Fibroblast of skin of scalp (primary cell): ENCODE measurements at regions not wholly inside any gene's neighbourhood (a gene's known extent, or its start where the extent isn't known, plus 50 kb on each side); places are given as distances from the start of the nearest gene placed in this dataset.

Experiments used
- DNase-seq: peaks from one replicate; pipeline ENCODE4 v3.0.0-alpha.2; 2013

DNA sequence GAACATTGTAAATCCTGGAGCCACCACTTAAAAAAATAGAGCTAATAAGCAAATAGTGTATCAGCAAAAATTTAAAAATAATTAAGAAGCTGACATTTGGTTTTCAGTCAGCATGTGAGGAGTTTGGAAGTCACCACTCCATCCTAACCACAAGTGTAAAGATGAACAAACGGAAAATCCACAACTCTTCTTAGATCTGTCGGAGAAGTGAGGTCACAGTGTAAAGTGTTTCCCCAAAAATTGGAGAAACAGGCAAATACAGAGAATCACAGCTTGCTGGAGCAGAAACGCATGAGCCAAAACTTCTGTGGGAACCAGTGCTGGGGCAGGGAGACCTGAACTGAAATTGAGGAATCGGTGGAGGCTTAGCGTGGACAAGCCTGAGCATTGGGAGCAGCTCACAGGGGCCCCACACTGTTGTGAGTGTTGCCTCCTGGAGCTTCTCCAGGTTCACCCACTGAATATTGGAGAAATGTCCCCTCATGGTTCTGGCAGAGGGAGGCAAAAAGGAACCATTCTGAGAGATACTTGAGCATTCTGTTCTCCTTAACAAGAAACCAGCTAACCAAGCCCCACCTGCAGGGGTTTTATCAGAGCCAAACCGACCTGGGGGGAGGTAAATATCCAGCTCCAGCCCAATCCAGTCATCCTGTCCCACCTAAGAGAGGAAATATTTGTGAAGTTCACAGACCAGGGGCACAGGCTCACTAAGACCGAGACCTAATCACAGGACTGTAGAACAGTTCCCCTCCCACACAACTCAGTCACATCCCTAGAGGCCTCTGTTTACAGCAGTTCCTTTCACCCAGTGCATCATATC lies 192.0 kb downstream of the ERMARD start:
- DNase-seq = no peak

DNA sequence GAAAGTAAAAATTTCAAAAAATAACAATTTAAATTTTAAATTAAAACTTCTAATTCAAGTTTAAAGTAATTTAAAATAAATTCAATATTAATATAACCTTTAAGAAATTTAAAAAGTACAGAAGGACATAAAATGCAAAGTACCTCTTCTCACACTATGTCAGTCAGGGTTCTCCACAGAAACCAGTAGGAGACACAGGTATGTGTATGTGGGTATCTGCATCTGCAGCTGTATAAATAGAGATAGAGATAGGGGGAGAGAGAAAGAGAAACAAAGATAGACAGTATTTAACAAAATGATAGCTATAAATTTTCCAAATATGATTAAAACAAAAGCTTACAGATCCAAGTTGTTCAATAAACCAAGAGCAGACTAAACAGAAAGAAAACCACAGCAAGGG lies 190.8 kb downstream of the ERMARD start:
- DNase-seq = no peak

DNA sequence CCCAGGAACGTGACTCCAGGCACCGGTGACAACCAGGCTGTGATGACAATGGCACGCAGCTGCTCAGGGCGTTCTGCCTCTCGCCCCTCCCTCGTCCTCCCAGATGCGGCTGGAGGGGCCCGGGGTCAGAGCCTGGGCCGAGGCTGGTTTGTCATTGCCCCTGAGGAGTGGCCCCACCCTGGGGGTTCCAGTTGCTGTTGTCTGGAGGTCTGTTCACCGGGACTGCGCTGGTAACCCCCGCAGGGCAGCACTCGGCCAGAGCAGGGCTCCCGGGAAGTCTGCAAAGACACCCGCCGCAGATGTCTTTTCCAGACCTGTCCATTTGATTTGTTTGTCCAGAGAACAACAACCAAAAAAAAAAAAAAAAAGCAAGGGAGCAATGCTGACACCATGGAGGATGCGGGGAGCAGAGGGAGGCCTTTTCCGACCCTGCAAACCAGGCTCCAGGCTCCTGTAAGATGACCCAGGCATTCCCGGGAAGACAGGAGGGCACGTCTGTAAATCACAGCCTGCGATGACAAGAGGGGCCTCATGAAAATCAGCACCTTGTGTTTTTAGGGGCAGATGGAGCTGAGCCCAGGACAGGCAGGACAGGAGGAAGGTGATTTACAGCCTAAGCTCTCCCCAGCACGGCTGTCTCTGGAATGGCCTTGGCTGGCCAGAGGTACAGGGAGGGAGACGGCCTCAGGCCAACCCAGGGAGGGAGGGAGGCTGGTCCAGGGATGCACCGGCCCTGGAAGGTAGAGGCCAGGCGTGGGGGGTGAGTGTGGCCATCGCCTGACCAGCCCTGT lies 189.3 kb downstream of the ERMARD start:
- DNase-seq = no peak

DNA sequence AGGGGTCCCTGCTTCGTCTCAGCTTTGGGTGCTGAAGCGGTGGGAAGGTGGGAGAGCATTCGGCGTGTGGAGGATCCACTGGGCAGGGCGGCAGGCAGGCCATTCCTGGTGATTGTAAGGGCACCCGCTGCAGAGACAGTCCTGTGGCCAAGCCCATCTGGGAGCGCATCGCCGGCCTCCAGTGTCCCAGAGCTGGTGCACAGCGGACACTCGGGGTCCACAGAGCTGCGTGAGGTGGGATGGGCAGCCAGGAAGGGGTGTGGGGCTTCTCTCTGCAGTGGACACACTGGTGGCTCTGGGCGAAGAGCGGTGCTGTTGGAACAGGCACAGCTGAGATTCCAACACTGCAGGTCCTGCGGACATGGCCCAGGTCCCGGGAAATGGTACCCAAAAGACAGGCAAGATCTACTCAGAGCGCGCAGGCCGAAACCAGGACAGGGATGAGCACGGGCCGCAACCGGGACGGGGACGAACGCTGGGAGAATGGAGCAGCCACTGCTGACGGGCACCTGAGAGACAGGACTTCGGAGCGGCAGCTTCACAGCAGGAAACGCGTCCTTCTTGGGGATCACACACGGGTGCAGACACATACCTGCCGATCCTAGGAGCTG lies 188.2 kb downstream of the ERMARD start:
- no peak for DNase-seq

DNA sequence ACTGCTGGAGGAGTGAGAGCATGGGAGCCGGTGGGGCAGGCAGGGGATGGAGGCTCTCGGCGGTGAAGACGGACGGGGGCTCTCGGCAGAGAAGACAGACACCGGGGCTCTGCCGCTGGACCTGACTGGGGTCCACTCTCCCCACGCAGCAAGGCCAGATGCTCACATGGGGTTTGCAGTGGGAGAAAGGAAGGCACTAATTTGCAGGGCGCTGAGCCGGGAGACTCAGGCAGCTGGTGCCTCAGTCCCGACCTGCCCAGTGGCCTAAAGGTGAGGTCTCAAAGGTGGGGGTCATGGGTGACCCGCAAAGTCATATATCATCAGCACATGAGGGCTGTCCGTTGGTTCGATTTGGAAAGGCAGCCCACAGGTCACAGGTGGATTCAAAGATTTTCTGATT lies 187.3 kb downstream of the ERMARD start:
- no peak for DNase-seq

DNA sequence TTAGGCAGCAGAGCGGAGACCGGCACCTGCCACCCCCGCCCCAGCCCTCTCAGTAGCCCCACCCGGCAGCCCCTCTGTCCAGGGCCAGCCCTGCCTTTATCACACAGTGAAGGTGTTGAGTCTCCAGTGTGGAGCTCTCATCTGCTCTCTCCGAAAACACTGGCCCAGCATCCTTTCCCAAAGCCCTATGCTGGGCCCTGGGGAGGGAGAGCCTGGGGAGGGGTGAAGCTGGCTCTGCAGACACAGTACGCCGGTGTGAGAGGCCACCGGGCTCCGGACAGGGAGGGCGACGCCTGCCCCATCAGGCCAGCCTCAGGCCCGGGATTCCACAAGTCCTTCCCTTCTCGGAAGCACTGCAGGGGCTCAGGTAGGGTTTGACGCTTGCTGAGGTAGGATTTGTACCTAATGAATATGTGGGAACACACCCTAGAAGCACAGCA lies 186.9 kb downstream of the ERMARD start:
- no peak for DNase-seq

DNA sequence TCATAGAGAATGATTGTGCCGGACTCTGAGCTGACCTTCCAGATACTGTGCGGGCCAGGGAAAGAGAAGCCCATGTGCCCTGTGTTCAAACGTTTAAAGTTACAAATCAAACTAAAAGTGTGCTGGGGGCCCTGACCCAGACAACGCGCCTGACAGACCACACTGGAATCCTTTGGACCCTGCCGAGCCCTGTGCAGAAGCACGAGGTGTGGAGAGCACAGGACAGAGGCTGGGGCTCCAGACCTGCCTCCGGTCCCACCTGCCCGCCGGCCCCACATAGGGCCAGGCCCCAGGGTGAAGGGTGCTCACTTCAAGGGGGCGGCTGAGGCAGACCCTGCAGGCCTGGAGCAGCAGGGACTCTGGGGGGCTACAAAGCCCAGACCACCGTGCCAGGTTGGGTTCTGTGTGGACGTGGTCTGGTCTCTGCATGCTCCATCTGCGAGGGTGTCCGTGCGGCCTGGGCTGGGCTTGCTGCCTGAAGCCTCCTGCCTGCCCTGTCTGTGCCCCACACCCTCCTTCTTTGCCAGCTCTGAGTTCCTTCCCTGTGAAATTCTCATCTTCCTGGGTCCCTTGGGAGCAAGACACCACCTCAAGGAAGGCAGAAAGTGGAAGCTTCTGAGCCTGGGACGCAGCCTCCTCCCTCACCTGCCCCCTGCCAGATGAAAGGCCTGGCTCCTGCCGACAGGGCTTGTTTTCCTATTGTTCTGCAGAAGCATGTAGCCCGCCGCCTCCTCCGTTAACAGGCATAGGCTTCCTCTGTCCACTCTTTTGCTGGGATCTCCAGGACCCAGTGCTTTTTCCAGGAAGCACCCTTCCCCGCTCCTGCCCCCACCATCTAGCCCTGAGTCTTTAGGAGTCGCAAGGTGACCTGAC lies 186.2 kb downstream of the ERMARD start:
- no peak for DNase-seq

DNA sequence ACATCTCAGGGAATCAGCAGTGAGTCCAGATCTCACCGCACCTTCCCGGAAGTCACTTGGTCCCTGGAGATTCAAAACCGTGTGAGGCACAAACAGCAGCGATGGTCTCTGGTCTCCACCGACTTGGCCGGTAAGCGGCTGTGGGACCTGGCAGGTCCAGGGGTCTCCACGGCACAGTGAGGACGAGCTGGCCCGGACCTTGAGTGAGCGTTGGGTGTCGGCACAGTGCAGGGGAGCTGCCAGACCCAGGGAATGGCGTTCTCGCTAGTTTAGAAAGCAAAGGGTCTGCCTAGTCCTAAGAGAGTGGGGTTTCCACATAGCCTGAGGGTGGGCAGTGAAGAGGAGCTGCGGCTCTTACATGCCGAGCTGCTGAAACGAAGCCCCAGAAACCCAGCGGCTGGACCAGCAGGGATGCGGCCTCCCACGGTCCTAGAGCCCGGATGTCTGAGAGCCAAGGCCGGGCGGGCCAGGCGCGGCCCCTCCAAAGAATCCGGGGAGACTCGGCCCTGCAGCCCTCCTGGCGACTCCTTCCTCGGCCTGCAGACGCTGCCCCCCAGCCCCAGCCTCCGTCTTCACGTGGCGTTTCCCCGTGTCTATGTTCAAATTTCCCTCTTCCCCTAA lies 185.0 kb downstream of the ERMARD start:
- DNase-seq = no peak

DNA sequence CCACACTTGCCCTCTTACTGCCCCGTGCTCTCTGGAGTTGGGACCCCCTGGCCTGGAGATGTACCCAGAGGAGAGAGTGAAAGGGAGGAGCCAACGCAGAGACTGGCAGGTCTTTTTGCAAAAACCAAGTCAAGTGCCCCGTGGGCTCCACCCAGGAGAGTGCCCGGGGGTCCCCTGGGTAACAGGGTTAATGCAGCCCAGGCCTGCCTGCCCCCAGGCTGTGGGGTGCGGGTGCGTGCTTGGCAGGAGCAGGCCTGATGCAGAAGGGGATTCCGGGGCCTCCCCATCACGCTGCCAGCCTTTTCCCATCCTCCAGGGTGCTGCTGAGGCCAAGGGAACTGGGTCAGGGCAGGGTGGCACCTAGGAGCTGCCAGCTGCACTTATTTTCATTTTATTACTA lies 184.4 kb downstream of the ERMARD start:
- DNase-seq = no peak

DNA sequence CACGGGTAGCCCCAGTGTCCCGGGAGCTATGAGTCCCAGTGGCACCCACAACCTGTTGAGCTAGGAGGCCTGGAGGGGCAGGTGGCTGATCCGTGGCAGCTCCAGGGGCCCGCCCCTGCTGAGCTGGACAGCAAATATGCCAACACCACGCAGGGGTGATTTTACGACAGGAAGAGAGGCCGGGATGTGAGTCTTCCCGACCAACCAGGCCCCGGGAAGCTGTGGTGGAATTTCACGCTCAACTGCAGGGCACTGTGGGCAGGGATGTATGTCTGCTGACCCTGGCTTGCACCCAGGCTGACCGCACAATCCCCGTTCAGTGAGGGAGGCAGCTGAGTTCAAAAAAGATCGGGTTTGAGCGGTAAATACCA lies 183.9 kb downstream of the ERMARD start:
- DNase-seq = no peak

DNA sequence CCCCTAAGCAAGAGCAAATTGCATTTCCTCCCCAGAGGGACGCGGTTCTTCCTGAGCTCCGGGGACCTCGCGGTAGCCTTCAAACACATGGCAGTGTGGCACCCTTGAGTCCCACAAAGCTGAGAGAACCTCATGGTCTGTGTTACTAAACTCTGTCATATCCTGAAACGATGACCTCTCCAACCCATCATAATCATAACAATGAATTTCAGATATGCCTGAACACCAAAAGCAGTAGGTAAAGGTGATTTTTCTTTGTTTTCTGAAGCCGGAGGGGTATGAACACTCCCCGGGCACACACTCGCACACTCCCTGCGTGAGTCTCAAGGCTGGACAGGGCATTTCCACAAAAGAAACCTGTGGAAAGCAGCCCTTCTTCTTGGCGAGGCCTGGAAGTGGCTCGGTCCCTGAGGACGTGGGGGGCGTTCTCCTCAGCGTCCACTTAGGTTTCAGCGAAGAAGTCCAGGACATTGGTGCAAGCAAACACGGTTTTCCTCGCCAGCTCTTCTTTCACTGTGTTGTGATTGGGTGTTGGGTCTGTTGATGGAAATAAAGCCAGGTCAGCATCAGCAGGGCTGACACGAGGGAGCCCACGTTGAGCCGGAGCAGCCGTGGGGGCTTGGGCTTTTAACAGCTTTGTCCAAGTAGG lies 183.4 kb downstream of the ERMARD start:
- no peak for DNase-seq

DNA sequence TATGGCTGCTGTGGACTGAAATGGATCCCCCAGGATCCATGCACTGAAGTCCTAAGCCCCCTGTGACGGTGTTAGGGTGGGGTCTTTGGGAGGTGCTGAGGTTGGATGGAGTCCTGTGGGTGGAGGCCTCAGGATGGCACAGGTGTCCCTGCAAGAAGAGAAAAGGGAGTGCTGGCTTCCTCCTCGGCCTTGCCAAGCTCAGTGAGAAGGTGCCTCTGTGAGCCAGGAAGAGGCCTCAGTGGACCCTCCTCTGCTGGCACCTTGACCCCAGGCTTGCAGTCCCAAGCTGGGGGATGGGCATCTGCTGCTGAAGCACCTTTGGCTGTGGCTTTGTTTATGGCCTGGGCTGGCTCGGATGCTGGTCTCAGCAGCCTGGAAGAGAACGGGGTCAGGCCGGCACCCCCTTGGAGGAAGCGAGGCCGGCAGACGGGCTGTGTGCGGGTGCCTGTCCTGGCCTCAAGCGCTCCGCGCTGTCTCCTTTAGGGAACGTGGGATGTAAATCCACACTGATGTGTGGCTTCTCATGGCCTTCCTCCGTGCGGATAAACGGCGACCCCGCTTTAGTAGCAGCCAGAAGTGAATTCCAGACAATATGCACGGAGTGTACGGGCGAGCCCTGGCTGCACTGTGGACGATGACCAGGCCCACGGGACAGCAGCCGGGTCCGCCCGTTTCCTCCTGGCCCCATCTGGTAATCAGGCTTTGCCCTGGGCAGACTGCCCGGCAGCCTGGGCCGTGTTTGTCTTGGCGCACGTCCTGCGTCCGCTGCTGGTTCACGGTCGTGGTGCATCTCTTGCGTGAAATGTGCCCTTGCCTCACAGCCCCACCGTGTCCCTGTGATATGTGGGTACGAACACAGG lies 182.6 kb downstream of the ERMARD start:
- DNase-seq = no peak

DNA sequence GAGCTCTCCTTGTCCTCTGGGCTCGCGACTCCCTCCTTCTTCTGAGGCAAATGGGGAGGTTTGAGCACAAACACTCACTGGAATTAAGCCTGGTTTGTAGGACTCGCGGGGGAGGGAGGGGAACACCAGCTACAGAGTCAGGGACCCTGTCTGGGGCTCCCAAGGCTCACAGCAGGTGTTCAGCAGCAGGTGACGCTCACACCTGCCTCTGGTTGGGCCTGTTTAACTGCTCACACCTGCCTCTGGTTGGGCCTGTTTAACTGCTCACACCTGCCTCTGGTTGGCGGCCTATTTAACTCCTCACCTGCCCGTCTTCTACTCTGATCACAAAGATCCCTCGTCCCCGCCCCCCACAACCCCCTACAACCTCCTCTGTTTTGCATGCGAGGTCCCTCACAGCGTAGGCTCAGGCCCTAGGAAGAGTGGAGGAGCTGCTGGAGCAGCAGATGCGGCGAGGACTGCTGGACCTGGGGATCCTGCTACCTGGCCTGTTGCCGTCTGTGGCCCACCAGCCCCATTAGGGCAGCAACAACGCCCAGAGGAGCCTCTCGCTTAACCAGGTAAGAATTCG lies 181.9 kb downstream of the ERMARD start:
- no peak for DNase-seq

DNA sequence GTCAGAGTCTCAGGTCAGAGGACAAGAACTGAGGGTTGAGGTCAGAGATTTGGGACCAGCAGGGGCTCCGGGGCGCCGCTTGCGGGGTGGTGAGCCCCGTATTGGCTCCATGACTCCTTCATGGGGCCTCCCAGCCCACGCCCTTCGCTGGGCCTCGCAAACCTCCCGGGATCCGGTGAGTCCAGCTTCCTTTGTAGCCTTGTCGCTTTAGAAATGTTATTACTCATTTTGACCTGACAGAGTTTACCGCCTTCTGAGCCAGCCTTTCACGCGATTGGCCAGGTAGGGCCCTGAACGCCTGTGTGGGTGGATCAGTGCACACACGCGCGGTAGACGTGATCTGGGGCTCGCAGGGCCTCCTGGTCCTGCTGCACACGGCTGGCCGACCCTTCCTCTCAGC lies 181.1 kb downstream of the ERMARD start:
- DNase-seq = no peak

DNA sequence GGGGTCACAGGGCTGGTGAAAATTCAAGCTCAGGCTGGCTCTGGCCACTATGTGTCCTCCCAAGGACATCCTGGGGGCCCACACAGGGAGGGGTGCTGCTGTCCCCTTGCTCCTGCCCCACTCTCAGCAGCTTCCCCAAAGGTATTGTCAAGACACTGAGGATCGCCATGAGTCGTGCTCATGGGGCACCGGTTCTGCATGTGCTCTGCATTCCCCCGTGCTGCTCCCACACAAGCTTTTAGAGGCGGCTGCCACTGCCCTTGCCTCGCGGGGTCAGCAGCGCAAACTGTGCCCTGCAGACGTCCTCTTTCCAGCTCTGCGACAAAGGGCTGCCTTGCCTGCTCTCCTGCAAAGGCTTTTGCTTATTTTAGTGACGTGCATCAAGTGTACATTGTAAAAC lies 179.8 kb downstream of the ERMARD start:
- no peak for DNase-seq

DNA sequence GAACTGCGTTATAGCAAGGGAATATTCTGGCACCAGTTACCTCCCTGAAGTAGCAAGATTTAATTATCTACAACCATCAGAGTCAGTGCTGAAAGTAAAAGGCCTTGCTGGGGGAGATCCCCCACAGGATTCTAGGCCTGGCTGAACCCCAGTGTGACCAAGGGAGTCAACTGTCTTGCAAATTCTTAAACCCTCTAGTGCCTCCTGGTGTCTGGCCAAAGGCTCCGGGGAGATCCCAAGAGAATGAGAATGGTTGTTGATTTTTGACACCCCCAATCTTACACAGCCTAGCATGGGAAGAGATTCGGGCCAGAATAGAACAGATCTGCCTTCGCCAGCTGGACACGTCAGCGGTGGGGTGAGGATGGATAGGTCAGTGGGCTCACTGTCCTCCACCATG lies 179.4 kb downstream of the ERMARD start:
- no peak for DNase-seq

DNA sequence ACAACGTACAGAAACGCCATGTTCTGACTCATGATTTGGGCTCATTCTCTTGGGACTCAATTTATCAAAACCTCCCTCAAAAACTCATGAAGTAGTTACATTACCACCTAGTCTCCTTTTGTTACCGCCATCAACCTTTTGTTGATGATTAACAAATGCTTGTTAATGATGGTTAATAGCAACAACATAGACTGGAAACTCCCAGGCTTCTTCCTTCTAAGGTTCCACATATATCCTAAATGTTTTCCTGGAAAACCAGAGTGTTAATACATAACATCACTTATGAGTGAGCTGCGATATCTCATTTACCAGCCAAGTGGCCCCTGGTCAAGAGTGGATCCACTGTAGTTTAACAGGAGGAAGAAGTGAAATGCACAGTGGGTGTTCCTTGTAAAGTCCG lies 176.3 kb downstream of the ERMARD start:
- DNase-seq = no peak

DNA sequence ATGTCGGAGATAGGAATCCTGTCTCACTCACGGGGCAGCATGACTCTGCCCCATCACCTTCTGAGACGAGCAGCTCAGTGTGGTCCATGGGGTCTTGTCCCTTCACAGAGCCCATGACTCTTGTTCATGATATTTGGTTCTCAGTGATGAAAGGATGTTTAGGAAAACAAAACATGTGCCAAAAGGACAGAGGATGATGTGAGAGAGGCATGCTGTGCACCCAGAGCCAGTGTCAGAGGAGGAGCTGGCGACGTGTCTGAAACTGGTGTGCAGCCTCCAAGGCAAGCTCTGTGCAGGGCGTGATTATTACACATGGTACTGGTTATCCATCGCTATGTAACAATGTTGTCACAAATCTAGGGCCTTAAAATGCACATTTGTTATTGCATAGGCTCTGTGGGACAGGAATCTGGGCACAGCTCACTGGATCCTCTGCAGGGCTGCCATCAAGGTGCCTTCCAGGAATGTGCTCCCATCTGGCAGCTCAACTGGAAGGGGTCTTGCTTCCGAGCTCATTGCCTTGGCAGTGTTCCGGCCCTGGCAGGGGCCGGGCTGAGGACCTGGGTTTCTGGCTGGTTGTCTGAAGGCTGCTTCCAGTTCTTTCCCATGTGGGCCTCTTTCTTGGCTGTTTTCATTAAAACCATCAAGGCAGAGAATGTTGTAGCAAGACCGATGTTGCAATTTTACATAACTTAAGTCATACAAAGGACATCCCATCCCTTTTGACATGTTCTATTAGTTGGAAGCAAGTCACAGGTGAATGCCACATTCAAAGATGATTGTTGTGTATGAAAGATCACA lies 175.4 kb downstream of the ERMARD start:
- no peak for DNase-seq
